ENCODE measurements at regions not wholly inside any gene's neighbourhood (a gene's known extent, or its start where the extent isn't known, plus 50 kb on each side); places are given as distances from the start of the nearest gene placed in this dataset.

DNA sequence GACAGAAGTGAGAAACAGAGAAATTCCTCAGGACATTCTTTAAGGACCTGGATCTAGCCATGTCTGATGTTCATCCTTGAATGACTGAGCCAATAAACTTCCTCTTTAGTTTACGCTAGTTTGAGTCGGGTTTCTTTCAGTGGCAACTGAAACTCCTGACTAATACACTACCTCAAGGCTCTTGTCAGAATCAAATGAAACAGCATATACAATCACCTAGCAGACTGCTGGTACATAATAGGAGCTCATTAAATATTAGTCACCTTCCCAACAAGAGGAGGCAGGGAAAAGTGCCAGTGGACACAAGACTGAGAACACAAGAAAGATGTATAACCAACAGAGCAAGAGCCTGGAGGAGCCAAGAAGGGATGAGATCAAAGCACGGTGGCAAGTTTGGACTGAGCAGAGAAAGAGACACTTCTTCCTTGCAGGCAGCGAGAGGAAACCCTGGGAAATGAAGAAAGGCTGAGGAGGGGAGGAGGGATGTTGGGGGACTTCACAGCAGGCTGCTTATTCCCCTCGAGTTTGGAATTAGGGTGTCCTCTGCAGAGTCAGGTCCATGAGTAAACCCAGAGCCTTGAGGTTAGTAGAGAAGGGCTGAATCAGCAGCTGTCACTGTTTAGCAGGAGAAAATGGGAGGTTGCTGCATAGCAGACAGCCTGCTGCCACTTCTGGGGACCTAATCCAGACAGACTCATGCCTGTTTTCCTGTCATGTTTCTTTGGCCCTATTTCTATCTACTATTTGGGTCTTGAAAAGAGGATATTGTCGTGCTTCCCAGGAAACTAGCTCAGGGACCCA is 73.3 kb downstream of the MRPL46 start:
- 52 to 61% (median 58%) methylated on average over 6 of the region's 6 CpGs for WGBS, 5 donors
- intact Hi-C loops (cut with DNase I; ENCODE audit: low total_unique reads), result no loop called here
- no peak overlapping the region for H3K27ac ChIP-seq
- peaks cover 0 to 13% (median 0%) of the 10 kb centered on the region in 7 donors for H3K27me3 ChIP-seq (replicated peaks in 1 of 7)
- H3K9me3 ChIP-seq, result peaks cover 0 to 10% (median 0%) of the 10 kb centered on the region in 8 donors
- no peak for DNase-seq
- H3K4me1 ChIP-seq, result no peaks in the 10 kb centered on the region
- H3K36me3 ChIP-seq, result no peaks in the 10 kb centered on the region
- no peak for TF ChIP-seq POLR2A (IDR thresholded peaks at IDR 0.05)
- TF ChIP-seq POLR2AphosphoS5 (IDR thresholded peaks at IDR 0.05), result no peak
- TF ChIP-seq, protein P1, sequence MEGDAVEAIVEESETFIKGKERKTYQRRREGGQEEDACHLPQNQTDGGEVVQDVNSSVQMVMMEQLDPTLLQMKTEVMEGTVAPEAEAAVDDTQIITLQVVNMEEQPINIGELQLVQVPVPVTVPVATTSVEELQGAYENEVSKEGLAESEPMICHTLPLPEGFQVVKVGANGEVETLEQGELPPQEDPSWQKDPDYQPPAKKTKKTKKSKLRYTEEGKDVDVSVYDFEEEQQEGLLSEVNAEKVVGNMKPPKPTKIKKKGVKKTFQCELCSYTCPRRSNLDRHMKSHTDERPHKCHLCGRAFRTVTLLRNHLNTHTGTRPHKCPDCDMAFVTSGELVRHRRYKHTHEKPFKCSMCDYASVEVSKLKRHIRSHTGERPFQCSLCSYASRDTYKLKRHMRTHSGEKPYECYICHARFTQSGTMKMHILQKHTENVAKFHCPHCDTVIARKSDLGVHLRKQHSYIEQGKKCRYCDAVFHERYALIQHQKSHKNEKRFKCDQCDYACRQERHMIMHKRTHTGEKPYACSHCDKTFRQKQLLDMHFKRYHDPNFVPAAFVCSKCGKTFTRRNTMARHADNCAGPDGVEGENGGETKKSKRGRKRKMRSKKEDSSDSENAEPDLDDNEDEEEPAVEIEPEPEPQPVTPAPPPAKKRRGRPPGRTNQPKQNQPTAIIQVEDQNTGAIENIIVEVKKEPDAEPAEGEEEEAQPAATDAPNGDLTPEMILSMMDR (IDR thresholded peaks at IDR 0.05 in 8 of 11, conservative IDR thresholded peaks at IDR 0.05 in 3 of 11), result no peak
- no peak overlapping the region for H3K4me3 ChIP-seq

DNA sequence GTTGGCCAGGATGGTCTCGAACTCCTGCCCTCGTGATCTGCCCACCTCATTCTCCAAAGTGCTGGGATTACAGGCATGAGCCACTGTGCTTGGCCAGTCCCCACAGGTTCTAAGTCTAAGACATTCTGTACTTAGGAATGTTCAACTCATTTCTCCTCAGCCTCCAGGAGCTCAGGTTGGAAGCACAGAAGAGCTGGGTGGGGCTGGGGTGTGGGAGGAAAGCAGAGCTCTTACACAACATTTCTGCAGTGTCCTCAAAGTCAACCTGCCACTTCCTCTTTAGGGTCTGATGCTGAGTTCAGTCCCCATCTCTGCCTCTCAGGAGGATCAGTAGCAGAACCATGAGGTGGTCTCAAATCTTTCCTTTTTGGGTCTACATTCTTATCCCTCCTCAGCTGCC is 75.5 kb downstream of the MRPL46 start:
- intact Hi-C loops (cut with DNase I; ENCODE audit: low total_unique reads), result no loop called here
- Histone ChIP-seq H3K27ac (no peak overlapping the region), H3K27me3 (replicated peaks in 1 of 7) (peaks cover 0 to 13% (median 0%) of the 10 kb centered on the region in 7 donors), H3K36me3 (no peaks in the 10 kb centered on the region), H3K4me3 (no peak overlapping the region), H3K9me3 (peaks cover 0 to 10% (median 0%) of the 10 kb centered on the region in 8 donors), H3K4me1 (no peaks in the 10 kb centered on the region)
- 85 to 93% (median 86%) methylated on average over 2 of the region's 2 CpGs for WGBS, 5 donors
- no peak for DNase-seq
- TF ChIP-seq POLR2A (IDR thresholded peaks at IDR 0.05), result no peak

DNA sequence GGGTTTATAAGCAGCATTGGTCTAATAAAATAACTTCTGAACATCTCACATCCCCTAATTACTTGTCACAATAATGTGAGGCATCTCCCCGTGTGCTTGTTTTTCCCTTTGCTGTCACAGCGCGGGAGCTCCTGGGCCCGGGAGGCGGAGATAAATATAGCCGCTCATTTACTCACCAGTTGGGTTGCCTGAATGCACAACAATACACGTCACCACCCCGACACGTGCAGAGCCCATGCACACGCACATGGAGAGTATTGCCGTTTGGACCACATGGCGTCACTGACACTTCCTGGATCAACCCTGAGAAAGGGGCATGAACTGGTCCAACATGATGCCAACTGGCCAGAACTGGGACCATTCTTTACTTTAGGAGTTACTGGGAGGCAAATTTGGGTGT is 76.2 kb downstream of the MRPL46 start:
- WGBS, 5 donors, result 88 to 92% (median 92%) methylated on average over 10 to 12 of the region's 12 CpGs
- intact Hi-C loops (cut with DNase I; ENCODE audit: low total_unique reads), result no loop called here
- no peak overlapping the region for H3K27ac ChIP-seq
- H3K4me1 ChIP-seq, result no peaks in the 10 kb centered on the region
- H3K27me3 ChIP-seq (replicated peaks in 1 of 7), result peaks cover 0 to 17% (median 0%) of the 10 kb centered on the region in 7 donors
- TF ChIP-seq, protein P1 (IDR thresholded peaks at IDR 0.05 in 8 of 11, conservative IDR thresholded peaks at IDR 0.05 in 3 of 11), result no peak
- TF ChIP-seq POLR2AphosphoS5 (IDR thresholded peaks at IDR 0.05) (no peak), POLR2A (IDR thresholded peaks at IDR 0.05) (no peak)
- no peaks in the 10 kb centered on the region for H3K36me3 ChIP-seq
- H3K9me3 ChIP-seq, result peaks cover 0 to 10% (median 0%) of the 10 kb centered on the region in 8 donors
- DNase-seq, result no peak
- H3K4me3 ChIP-seq, result no peak overlapping the region

DNA sequence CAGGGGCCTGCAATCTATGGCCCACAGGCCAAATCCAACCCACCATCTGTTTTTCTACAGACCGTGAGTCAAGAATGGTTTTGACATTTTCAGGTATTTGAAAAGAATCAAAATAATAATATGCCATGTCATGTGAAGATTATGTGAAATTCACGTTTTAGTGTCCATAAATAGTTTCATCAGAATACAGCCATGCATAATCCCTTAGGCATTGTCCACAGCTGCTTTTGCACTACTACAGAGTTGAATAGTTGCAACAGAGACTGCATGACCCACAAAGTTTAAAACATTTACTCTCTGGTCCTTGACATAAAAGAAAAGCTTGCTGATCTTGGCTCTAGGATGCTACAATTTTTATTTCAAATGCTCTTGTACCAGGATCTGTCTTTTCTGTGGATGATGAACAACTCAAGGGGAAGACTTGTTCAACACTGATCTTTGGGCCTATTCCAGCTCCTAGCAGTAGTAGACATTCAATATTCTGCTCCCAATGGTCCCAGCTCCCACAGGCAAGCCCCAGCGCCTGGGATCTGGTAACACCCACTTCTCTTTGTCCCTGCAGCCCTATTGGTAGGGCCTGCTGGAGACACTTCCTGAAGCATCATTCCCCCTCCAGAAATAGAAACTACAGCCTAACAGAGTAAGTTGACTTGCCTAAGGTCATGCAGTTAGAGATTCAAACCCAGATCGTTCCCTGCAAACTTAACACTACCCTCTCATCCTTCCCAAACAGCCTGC is 76.9 kb downstream of the MRPL46 start:
- peaks cover 0 to 3% (median 0%) of the 10 kb centered on the region in 8 donors for H3K9me3 ChIP-seq
- 65 to 83% (median 79%) methylated on average over 3 to 4 of the region's 4 CpGs for WGBS, 5 donors
- TF ChIP-seq POLR2AphosphoS5 (IDR thresholded peaks at IDR 0.05) (no peak), POLR2A (IDR thresholded peaks at IDR 0.05) (no peak)
- TF ChIP-seq, protein P1 (IDR thresholded peaks at IDR 0.05 in 8 of 11, conservative IDR thresholded peaks at IDR 0.05 in 3 of 11), result no peak
- no peaks in the 10 kb centered on the region for H3K36me3 ChIP-seq
- no peaks in the 10 kb centered on the region for H3K4me1 ChIP-seq
- H3K27me3 ChIP-seq (replicated peaks in 1 of 7), result peaks cover 0 to 17% (median 0%) of the 10 kb centered on the region in 7 donors
- no peak overlapping the region for H3K27ac ChIP-seq
- H3K4me3 ChIP-seq, result no peak overlapping the region
- no peak for DNase-seq
- intact Hi-C loops (cut with DNase I; ENCODE audit: low total_unique reads), result no loop called here
